Endothelial cell of umbilical vein (primary cell): ENCODE measurements at regions not wholly inside any gene's neighbourhood (a gene's known extent, or its start where the extent isn't known, plus 50 kb on each side); places are given as distances from the start of the nearest gene placed in this dataset.

Experiments used
- BruUV-seq: library from RNA; stranded (reverse); fragments of 400-500 nt; replicated peaks from 2 replicates; lab custom pipeline; 2021; lab: Mats Ljungman, UMichigan
- CTCF ChIA-PET: fragments of 300-600, 350-600 bp; sonication (Branson Sonifier 250); formaldehyde crosslinking; loops from one replicate; lab custom pipeline; 2021; ENCODE audit warnings: antibody characterized with exemption, inconsistent platforms; lab: Charles Lee
- POLR2A ChIA-PET: fragments of 300-600, 350-600 bp; sonication (Branson Sonifier 250); formaldehyde crosslinking; loops from one replicate; lab custom pipeline; 2021; ENCODE audit warnings: antibody characterized with exemption, inconsistent platforms; lab: Charles Lee
- DNase-seq: peaks from one replicate; pipeline ENCODE4 v3.0.0-alpha.2; 2011; ENCODE audit warnings: low read depth, low spot score
- FAIRE-seq: peaks from 2 replicates; lab custom pipeline; 2011; peaks lifted over from hg19 to GRCh38; lab: Jason Lieb, UNC
- H2AFZ ChIP-seq: 2 replicates; pipeline ENCODE4 v1.6.0; 2012; ENCODE audit warnings: low read depth, low read length, control low read depth, inconsistent platforms
- H3K27ac ChIP-seq: 2 replicates; pipeline ENCODE4 v1.5.1; 2011; ENCODE audit warnings: low read depth, mild to moderate bottlenecking, control low read depth, low read length, moderate library complexity; ENCODE audit not compliant: insufficient read depth
- H3K27me3 ChIP-seq, 2 experiments: 2 replicates each; pipeline versions ENCODE4 v1.6.0 to v1.6.1; 2011; ENCODE audit warnings: low read length in 2 of 2, mixed read lengths in 1 of 2; ENCODE audit not compliant: control insufficient read depth in 2 of 2, insufficient read depth in 2 of 2
- H3K36me3 ChIP-seq, 2 experiments: 2 replicates in 1 of 2; 3 replicates in 1 of 2; pipeline ENCODE4 v1.5.1; 2011; ENCODE audit warnings: low read length in 2 of 2, mild to moderate bottlenecking in 1 of 2, moderate library complexity in 1 of 2; ENCODE audit not compliant: control insufficient read depth in 2 of 2, insufficient read depth in 2 of 2; ENCODE audit errors: extremely low read depth in 1 of 2
- H3K4me1 ChIP-seq: 3 replicates; pipeline ENCODE4 v1.5.1; 2011; ENCODE audit warnings: mild to moderate bottlenecking, low read length; ENCODE audit not compliant: control insufficient read depth, insufficient read depth; ENCODE audit errors: extremely low read depth
- H3K4me2 ChIP-seq: 2 replicates; pipeline ENCODE4 v1.6.1; 2011; ENCODE audit warnings: low read length, control low read depth, mixed read lengths; ENCODE audit not compliant: insufficient read depth
- H3K4me3 ChIP-seq, 3 experiments: fragments of 200-600 bp in 1 of 3; sonication (generic), shearing (Covaris generic) in 1 of 3; replicated peaks in 1 of 3; 2 replicates each; pipeline ENCODE4 v1.5.1; 2011 to 2016; ENCODE audit warnings: control low read depth in 3 of 3, low read length in 3 of 3, mild to moderate bottlenecking in 2 of 3, inconsistent platforms in 1 of 3, low read depth in 1 of 3, moderate library complexity in 1 of 3; ENCODE audit not compliant: insufficient read depth in 1 of 3
- H3K79me2 ChIP-seq: 2 replicates; pipeline ENCODE4 v1.6.0; 2012; ENCODE audit warnings: low read length, inconsistent platforms; ENCODE audit not compliant: control insufficient read depth, insufficient read depth
- H3K9ac ChIP-seq: replicated peaks from 2 replicates; pipeline ENCODE3; 2011; ENCODE audit warnings: low read length, control low read depth; ENCODE audit not compliant: insufficient read depth; ENCODE audit errors: extremely low read depth
- H3K9me1 ChIP-seq: replicated peaks from 3 replicates; pipeline ENCODE4 v1.6.0; 2011; ENCODE audit warnings: mild to moderate bottlenecking, low read length; ENCODE audit not compliant: control insufficient read depth, insufficient read depth; ENCODE audit errors: extremely low read depth
- H3K9me3 ChIP-seq: replicated peaks from 2 replicates; pipeline ENCODE4 v1.5.1; 2012; ENCODE audit warnings: low read length, inconsistent platforms; ENCODE audit not compliant: control insufficient read depth, insufficient read depth
- H4K20me1 ChIP-seq: replicated peaks from 2 replicates; pipeline ENCODE3; 2011; ENCODE audit warnings: mild to moderate bottlenecking, low read length; ENCODE audit not compliant: control insufficient read depth, insufficient read depth; ENCODE audit errors: extremely low read depth
- EZH2 ChIP-seq: IDR thresholded peaks from 2 replicates; pipeline ENCODE4 v1.6.1; 2012; ENCODE audit warnings: borderline replicate concordance, low read depth, mild to moderate bottlenecking, moderate library complexity, low read length, inconsistent platforms; ENCODE audit not compliant: severe bottlenecking
- FOS ChIP-seq: IDR thresholded peaks from 2 replicates; pipeline ENCODE4 v1.6.1; 2011; ENCODE audit warnings: mild to moderate bottlenecking, low read length, moderate library complexity, borderline replicate concordance; ENCODE audit not compliant: insufficient read depth
- GATA2 ChIP-seq: IDR thresholded peaks from 2 replicates; pipeline ENCODE4 v1.7.0; 2011; ENCODE audit warnings: low read depth, mild to moderate bottlenecking, moderate library complexity, mixed read lengths, low read length; ENCODE audit not compliant: insufficient read length, insufficient read depth
- JUN ChIP-seq: IDR thresholded peaks from 2 replicates; pipeline ENCODE4 v1.6.1; 2011; ENCODE audit warnings: borderline replicate concordance, low read depth; ENCODE audit not compliant: insufficient read length, insufficient read depth
- MYC ChIP-seq: IDR thresholded peaks from one replicate; pipeline ENCODE4 v1.6.1; 2011; ENCODE audit warnings: mild to moderate bottlenecking, low read depth, low read length
- POLR2A ChIP-seq: IDR thresholded peaks from 2 replicates; pipeline ENCODE4 v1.6.1; 2012; ENCODE audit warnings: low read depth, mild to moderate bottlenecking, control low read depth, low read length
- POLR2AphosphoS5 ChIP-seq: IDR thresholded peaks from 2 replicates; pipeline ENCODE4 v1.6.1; 2012; ENCODE audit warnings: low read depth, mild to moderate bottlenecking, control low read depth, low read length, moderate library complexity; ENCODE audit not compliant: insufficient read depth
- dilution Hi-C: fragments of 300-500 bp; cut with MboI; formaldehyde crosslinking; loops from one replicate; pipeline ENCODE4 v1.15.0; 2019; ENCODE audit warnings: low sequenced_read_pairs; ENCODE audit not compliant: extremely low pct_ligation_motif_present
- intact Hi-C: fragments of 100-400 bp; cut with micrococcal nuclease; formaldehyde crosslinking; loops from one replicate; pipeline ENCODE4 v1.10.0; 2022
- TF ChIP-seq, protein P1 (sequence below), 2 donors: IDR thresholded peaks; 1 replicate in 1 of 2; 2 replicates in 1 of 2; pipeline ENCODE4 v1.5.1; 2011; ENCODE audit warnings: low read length in 2 of 2, mild to moderate bottlenecking in 2 of 2, moderate library complexity in 2 of 2, control low read depth in 1 of 2, inconsistent platforms in 1 of 2, low read depth in 1 of 2; ENCODE audit not compliant: insufficient read depth in 1 of 2; ENCODE audit errors: extremely low read depth in 1 of 2
- TF ChIP-seq, protein P2 (sequence below): IDR thresholded peaks from 2 replicates; pipeline ENCODE4 v1.6.1; 2011; ENCODE audit not compliant: insufficient read depth, insufficient read length

DNA sequence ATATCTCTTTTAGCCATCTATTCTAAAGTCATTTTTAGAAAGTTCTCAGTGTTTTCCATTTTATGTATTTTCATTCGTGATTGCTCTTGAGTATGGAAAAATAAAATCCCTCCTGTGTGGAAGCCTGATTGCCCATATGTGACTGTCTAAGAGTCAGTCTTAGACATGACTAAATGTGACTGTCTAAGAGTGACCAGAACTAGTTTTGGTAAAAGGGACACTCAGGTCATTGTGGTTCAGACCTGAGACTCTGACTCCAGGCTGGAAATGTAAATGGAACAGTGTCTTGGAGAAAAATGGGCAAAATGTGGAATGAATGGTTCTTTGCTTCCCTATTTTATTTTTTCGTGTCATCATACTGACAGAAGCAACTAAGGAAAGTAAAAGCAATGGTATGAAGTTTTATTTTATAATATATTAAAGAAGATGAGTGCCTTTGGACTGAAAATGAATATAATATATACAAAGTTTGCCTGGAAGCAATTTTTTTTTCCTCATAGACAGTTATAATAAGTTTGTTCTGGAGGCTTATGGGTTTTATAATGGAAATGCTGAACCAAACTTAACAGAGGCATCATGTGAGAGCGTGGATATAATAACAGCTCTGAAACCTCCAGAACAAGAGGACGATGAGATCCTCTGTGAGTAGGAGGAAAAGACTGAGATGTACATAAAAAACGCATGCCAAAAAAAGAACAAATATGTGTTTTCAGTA, 264.4 kb downstream of the ZPLD1 start:
- no peak overlapping the region for H3K27ac ChIP-seq
- no peaks in the 10 kb centered on the region for H3K79me2 ChIP-seq
- H3K9me3 ChIP-seq = no peaks in the 10 kb centered on the region
- DNase-seq (no peak), FAIRE-seq (no peak)
- H3K4me1 ChIP-seq = no peaks in the 10 kb centered on the region
- H3K9ac ChIP-seq = no peak overlapping the region
- POLR2A ChIA-PET = no interaction called here
- no TSS peak for BruUV-seq
- dilution Hi-C loops = no loop called here
- CTCF ChIA-PET = no interaction called here
- TF ChIP-seq EZH2 = no peak
- no peak for TF ChIP-seq MYC
- TF ChIP-seq, protein P1, sequence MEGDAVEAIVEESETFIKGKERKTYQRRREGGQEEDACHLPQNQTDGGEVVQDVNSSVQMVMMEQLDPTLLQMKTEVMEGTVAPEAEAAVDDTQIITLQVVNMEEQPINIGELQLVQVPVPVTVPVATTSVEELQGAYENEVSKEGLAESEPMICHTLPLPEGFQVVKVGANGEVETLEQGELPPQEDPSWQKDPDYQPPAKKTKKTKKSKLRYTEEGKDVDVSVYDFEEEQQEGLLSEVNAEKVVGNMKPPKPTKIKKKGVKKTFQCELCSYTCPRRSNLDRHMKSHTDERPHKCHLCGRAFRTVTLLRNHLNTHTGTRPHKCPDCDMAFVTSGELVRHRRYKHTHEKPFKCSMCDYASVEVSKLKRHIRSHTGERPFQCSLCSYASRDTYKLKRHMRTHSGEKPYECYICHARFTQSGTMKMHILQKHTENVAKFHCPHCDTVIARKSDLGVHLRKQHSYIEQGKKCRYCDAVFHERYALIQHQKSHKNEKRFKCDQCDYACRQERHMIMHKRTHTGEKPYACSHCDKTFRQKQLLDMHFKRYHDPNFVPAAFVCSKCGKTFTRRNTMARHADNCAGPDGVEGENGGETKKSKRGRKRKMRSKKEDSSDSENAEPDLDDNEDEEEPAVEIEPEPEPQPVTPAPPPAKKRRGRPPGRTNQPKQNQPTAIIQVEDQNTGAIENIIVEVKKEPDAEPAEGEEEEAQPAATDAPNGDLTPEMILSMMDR (IDR thresholded peaks at IDR 0.05; ENCODE audit: extremely low read depth in 1 of 2, insufficient read depth in 1 of 2, low read depth in 1 of 2, low read length in 2 of 2) = no peak
- TF ChIP-seq JUN = no peak
- TF ChIP-seq POLR2AphosphoS5 = no peak
- TF ChIP-seq, protein P2, sequence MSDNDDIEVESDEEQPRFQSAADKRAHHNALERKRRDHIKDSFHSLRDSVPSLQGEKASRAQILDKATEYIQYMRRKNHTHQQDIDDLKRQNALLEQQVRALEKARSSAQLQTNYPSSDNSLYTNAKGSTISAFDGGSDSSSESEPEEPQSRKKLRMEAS = no peak
- TF ChIP-seq FOS = no peak
- no peak for TF ChIP-seq GATA2
- no peak for TF ChIP-seq POLR2A
- H3K27me3 ChIP-seq = no peaks in the 10 kb centered on the region
- intact Hi-C loops = no loop called here
- no peak overlapping the region for H2AFZ ChIP-seq
- H4K20me1 ChIP-seq = no peaks in the 10 kb centered on the region
- H3K36me3 ChIP-seq = no peaks in the 10 kb centered on the region
- H3K4me3 ChIP-seq = no peak overlapping the region
- no peak overlapping the region for H3K4me2 ChIP-seq
- no peaks in the 10 kb centered on the region for H3K9me1 ChIP-seq
